ENCODE measurements at regions not wholly inside any gene's neighbourhood (a gene's known extent, or its start where the extent isn't known, plus 50 kb on each side); places are given as distances from the start of the nearest gene placed in this dataset.
"Not testable (repeated sequence)": the region's sequence is repeated elsewhere in the genome, so short reads cannot be mapped to it uniquely, and the experiment has no call there.

DNA sequence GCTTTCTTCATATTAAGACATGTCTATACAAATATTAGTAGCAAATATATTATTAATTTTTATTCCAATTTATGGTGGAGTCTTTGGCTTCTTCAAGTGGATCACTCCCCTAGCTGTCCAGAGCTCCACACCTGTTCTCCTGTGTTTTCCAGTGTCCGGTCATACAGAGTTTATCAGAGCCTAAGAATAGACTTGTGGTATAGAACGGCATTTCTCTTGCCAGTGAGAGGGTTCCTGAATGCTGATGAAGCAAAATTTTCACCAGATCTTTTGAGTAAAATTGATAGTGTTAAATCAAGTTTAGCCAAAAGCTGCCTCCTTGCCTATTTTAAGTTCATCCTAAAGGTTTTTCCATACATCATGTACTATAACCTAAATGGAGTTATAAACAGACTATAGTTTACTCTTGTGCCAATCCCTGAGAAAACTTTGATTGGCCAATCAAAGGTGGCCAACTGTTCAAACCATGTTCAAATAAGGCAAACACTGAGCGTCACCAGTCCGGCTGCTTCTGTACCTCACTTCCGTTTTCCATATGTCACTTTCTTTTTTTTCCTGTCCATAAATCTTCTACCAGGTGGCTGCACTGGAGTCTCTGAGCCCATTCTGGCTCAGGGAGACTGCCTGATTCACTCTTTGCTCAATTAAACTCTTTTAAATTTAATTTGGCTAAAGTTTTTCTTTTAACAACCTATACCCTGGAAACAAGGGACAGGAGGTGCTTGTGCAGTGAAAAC, 422.7 kb upstream of the FRG2C start:
- not testable (repeated sequence) for DNase-seq (ENCODE audit: low read depth in 2 of 2)

DNA sequence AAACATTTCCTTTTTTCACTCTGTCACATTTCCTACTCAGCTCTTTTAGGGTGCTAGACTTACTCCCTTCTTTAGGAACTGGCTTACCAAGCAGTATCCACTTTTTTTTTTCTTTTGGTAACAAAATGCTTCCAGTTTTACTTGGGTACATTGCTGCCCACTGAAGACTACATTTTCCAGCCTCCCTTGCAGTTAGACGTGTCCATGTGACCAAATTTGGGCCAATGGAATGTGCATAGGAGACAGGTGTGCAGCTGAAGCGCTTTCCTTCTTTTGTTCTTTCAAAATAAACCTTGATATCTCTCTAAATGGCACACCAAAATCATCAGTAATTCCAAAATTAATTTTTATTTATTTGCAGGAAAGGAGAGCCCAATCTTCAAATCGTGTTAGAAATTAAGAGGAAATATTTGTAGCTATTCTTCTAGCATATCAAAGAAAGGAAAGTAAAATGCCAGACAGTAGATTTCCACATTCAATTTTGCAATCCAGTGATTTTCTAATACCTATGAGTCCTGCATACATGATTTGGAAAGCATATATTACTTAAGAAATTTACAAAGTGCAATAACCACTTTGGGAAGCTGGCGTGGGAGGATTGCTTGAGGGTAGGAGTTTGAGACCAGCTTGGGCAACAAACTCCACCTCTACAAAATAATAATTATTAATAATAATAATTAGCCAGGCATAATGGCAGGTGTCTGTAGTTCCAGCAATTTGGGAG, 422.0 kb upstream of the FRG2C start:
- DNase-seq (ENCODE audit: low read depth in 2 of 2), result no peak

DNA sequence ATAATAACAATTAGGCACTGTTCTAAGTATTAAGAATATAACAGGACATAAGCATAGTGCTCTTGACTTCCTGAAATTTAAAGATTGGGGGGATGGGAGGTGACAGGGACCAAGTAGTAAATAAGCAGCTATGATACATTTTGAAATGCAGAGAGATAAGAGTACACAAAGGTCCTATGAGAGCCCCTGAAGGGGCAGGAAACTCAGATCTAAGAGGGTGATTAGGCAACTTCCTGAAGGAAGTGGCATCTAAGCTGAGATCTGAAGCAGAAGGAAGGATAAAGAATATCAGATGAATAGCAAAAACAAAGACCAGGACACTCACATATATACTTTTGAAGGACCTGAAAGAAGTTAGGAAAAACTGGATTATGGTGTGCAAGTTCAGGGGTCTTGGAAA, 415.2 kb upstream of the FRG2C start:
- DNase-seq (ENCODE audit: low read depth in 2 of 2), result no peak

GRCh38 chr3:75254685-75255084, 409.4 kb upstream of the FRG2C start:
- DNase-seq (ENCODE audit: low read depth in 2 of 2), result no peak

DNA sequence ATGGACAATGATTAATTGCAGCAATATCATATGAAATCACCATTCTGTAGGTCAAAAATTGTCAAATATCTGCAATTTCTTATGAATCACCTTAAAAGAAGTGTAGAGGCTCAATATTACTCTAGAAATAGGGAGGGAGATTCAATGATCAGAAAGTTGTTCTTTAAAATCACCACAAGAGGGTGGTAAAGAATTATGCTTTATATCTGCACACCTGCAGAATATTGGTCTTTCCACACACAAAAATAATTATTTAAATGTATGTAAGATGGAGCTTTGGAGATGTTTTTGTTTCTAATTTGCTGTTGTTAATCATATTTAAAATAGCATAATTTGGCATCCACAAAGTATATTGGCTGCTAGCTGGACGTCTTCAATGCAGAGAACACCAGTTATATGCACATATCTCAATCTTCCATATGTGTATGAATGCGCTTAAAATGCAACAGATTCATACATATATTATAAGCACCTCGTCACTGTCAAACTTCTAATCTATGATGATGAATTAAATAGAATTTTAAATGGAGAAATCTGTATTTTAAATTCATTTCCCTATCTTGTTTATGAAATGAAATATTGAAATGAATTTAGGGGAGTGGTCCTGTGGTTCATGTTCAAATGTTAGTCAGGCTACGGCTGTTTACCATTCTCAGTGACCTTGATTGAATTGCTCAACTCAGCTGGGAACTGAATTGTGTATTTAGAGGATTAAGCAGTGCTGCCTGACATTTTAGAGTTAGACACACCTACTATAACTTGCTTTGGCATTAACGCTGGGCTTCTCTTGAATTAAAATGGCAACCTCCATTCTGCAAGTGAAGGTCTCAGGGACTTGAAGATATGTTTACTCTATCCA, 405.1 kb upstream of the FRG2C start:
- peak in 1 of 2 donors; percentile 9 for DNase-seq (ENCODE audit: low read depth in 2 of 2)

GRCh38 chr3:75260975-75261374, 403.2 kb upstream of the FRG2C start:
- not testable (repeated sequence) for DNase-seq (ENCODE audit: low read depth in 2 of 2)

DNA sequence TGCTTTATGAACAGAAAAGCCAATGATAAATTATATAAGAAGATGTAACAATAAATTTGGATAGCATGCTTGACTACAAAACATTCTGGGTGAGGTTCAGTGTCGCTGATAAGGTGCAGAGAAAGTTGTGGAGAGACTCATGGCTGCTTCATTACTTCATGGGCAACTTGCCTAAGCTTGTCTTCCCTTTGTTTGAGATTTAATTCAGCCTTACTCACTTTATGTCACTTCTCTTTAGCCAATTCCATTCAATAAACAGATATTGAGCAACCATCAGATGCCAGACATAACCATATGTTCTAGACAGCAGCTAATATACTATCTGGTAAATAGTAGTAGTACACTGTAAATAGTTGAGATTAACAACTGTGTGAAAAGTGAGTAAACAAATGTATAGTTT, 401.5 kb upstream of the FRG2C start:
- no peak for DNase-seq (ENCODE audit: low read depth in 2 of 2)

DNA sequence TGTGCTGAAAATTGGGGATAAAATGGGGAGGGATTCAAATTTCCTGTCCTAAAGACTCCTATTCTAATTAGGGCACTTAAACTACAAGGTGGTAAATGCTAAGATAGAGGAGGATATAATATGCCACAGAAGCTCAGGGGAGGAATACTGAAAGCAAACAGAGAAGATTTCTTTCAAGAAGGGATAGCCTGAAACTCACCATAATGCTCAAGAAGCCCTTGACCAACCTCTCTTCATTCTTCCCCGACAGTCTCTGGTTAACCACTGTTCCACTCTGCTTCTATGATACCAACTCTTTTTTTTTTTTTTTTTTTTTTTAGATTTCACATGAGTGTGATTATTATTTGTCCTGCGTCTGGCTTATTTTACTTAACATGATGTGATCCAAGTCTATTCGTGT, 398.2 kb upstream of the FRG2C start:
- DNase-seq (ENCODE audit: low read depth in 2 of 2), result no peak

GRCh38 chr3:75268576-75268975, 395.6 kb upstream of the FRG2C start:
- not testable (repeated sequence) for DNase-seq (ENCODE audit: low read depth in 2 of 2)

DNA sequence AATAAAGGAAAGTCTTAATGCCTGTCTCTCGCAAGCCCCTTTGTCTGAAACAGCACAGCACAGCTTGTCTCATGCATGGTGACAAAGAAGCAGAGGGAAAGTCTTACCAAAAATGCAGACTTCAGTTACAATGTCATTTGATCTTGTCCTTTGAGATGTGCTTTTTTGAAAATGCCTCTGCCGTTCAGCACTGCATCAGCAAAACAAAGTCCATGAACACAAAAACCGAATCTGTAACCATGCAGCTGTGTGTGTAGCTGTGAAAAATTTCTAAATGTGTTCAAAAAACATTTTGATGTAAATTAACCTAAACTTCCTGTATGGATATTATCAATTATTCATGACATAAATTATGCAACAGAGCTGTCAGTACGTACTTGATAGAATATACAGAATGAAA, 391.9 kb upstream of the FRG2C start:
- not testable (repeated sequence) for DNase-seq (ENCODE audit: low read depth in 2 of 2)

DNA sequence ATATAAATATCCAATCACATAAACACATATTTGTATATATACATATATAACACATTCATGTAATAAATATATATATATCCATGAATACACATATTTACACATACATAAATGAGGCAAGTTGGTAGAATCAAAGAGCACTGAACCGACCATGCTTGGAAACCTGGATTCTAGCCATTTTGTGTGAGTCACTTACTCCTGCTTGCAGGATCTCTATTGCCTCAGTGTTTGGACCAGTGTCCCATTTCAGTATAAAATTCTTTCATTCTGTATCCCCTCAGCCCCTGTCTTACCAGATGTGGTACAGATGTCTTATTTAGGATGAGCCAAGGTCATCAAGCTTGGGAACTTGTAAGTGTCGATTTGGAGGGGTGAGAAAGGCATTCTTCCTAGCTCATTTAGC, 391.4 kb upstream of the FRG2C start:
- no peak for DNase-seq (ENCODE audit: low read depth in 2 of 2)

DNA sequence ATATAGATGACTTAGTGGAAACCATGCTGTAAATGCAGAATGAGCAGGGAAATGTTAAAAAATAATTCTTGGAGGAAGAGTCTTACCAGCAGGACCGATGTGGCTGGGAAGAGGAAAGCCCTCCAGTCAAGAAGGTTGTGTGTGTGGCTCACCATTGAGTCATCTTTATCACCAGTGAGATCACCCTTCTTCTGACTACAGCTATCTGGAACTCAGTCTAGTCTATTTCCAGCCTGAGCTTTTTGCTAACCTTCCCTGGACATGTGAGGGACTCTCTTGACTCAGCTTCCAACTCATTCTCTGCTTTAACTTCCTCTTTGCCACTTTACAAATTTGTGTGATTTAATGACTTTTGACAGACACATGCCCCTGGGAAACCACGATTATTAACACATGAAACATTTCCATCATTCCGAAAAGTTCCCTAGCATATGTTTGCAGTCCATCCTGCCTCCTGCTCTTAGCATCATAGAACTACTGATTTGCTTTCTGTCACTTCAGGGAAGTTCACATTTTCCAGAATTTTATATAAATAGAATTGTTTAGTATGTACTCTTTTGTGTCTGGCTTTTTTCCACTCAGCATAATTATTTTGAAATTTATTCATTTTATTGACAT, 378.5 kb upstream of the FRG2C start:
- not testable (repeated sequence) for DNase-seq (ENCODE audit: low read depth in 2 of 2)

GRCh38 chr3:75288972-75289574, 375.1 kb upstream of the FRG2C start:
- DNase-seq (ENCODE audit: low read depth in 2 of 2), result not testable (repeated sequence)

DNA sequence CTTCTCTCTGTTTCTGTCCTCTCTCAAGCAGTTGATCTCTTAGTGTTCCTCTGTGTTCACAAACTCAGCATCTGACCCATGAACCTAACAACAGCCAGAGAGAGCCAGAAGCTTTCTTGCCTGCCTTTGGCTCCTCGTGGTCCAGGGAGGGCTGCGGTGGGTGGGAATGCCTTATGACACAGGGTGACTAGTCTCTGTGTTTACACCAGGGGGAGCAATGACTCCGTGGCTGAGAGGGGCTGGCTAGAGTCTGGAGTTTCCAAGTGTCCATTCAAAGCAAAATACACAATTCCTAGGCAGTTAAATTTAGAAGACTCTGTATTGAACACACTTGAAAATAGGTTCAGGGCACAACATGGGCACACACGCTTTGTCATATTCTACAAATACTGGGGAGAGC, 370.0 kb upstream of the FRG2C start:
- peak; percentile 21 to 22 for DNase-seq (ENCODE audit: low read depth in 2 of 2)

DNA sequence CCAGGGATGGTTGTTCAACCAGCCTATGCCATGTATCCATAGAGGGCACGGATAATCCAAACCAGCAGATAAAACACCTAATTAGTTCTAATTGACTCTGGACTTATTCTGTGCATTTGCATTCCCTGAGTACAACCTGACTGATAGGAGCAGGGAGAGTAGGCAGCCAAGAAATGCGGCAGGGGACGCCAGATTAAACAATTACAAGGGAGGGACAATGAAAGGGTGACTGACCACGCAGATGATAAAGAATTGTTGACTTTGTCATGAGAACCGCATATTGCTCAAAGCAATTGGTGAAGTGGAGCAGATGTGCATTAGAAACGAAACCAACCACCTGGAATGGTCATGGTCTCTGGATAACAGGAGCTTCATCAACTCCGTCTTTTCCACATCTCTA, 369.1 kb upstream of the FRG2C start:
- DNase-seq (ENCODE audit: low read depth in 2 of 2), result peak; percentile 21 to 78

DNA sequence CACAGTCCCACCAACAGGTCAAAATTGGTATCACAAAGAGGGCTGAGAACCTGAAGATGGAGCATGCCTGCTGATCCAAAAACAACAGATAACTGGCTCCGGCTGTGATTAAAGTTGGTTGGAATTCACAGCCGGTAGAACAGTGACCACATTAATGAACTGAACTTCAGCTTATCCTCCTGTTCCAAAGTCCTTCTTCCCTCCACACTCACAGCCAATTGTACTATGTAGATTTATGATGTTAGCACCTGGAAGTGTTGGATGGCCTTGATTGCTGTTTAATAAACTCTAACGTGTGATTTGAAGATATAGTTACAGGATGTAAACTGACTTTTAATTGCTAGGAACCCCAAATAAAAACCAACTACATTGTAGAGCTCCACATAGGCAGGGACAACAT, 367.3 kb upstream of the FRG2C start:
- no peak for DNase-seq (ENCODE audit: low read depth in 2 of 2)

GRCh38 chr3:75300606-75301005, 363.5 kb upstream of the FRG2C start:
- peak in 1 of 2 donors; percentile 19 for DNase-seq (ENCODE audit: low read depth in 2 of 2)

DNA sequence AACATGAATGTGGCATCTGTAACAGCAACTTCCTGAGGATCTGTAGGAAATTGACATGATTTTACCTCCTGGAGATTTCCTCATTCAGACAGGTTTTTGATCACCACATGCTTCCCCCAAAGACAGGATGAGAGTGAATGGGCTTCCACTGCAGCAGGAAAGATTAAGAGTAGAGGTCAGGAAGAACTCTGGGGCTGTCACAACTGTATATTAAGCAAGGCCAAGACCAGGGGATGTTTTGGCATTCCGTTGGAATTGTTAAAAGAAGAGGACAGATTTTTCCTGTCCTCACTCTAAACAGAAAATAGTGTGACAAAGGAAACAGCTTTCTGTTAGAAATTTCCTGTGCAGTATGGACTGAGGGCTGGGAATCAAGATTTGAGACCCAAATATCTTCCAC, 363.1 kb upstream of the FRG2C start:
- DNase-seq (ENCODE audit: low read depth in 2 of 2), result peak; percentile 73 to 96

GRCh38 chr3:75303741-75304140, 360.4 kb upstream of the FRG2C start:
- peak in 1 of 2 donors; percentile 10 for DNase-seq (ENCODE audit: low read depth in 2 of 2)

DNA sequence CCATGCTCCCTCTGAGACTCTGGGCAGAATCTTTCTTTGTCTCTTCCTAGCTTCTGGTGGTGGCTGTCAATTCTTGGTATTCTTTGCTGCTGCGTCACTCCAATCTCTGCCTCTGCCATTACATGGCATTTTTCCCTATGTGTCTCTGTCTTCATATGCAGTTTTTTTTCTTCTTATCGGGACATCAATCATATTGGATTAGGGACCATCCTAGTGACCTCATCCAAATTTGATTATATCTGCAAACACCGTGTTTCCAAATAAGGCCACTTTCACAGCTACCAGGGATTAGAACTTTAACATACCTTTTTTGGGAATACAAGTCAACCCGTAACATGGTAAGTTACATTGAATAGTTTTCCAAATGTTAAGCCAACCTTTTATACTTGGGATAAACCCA, 358.2 kb upstream of the FRG2C start:
- no peak for DNase-seq (ENCODE audit: low read depth in 2 of 2)

DNA sequence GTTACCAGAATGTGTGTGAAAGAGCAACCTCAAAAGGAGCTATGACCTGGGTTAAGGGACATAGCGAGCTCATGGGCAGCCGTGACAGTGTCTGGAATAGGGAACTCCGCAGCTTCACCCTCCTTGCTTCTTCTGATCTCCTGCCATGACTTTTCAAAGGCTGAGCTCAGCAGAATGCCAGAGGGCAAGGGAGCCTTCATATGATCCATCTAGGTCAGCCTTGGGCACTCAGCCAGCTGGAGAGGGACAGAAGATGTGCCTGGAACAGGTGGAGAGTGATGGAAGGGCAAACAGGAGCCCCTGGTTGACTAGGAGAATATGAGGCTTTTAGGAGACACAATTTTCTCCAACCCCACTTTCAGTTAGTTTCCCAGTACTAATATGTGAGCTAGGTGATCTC, 352.8 kb upstream of the FRG2C start:
- DNase-seq (ENCODE audit: low read depth in 2 of 2), result not testable (repeated sequence)

Data from dermis microvascular lymphatic vessel endothelial cell (primary cell).